ENCODE measurements at regions not wholly inside any gene's neighbourhood (a gene's known extent, or its start where the extent isn't known, plus 50 kb on each side); places are given as distances from the start of the nearest gene placed in this dataset.
"Not testable (repeated sequence)": the region's sequence is repeated elsewhere in the genome, so short reads cannot be mapped to it uniquely, and the experiment has no call there.

- not testable (repeated sequence) for TF ChIP-seq POLR2AphosphoS5 (IDR thresholded peaks at IDR 0.05; ENCODE audit: insufficient read depth in 1 of 2, low read depth in 1 of 2); POLR2A (IDR thresholded peaks at IDR 0.05)
Observed at GRCh38 chr19:20285876-20286275, 118.9 kb downstream of the ZNF486 start.
